ENCODE measurements at regions not wholly inside any gene's neighbourhood (a gene's known extent, or its start where the extent isn't known, plus 50 kb on each side); places are given as distances from the start of the nearest gene placed in this dataset.

- in situ Hi-C loops (cut with HindIII; ENCODE audit: low pct_ligation_motif_present, low pct_unique_long_range_greater_than_20kb, low sequenced_read_pairs), result no loop called here
- DNase-seq, result no peak
These were observed 78.4 kb upstream of the MAX start for GRCh38 chr14:65180725-65181025.

GRCh38 chr14:65184032-65184764 is 81.9 kb upstream of the MAX start:
- no peak for DNase-seq
- in situ Hi-C loops (cut with HindIII; ENCODE audit: low pct_ligation_motif_present, low pct_unique_long_range_greater_than_20kb, low sequenced_read_pairs), result no loop called here

GRCh38 chr14:65185829-65186228 is 83.5 kb upstream of the MAX start:
- in situ Hi-C loops (cut with HindIII; ENCODE audit: low pct_ligation_motif_present, low pct_unique_long_range_greater_than_20kb, low sequenced_read_pairs), result no loop called here
- no peak for DNase-seq

GRCh38 chr14:65186951-65187350 is 84.6 kb upstream of the MAX start:
- in situ Hi-C loops (cut with HindIII; ENCODE audit: low pct_ligation_motif_present, low pct_unique_long_range_greater_than_20kb, low sequenced_read_pairs), result no loop called here

GRCh38 chr14:65187421-65188049 is 85.2 kb upstream of the MAX start:
- no peak for DNase-seq

More at GRCh38 chr14:65186951-65187350, 84.6 kb upstream of the MAX start:
- no peak for DNase-seq

GRCh38 chr14:65190312-65190711 is 88.0 kb upstream of the MAX start:
- no peak for DNase-seq
- in situ Hi-C loops (cut with HindIII; ENCODE audit: low pct_ligation_motif_present, low pct_unique_long_range_greater_than_20kb, low sequenced_read_pairs), result no loop called here

More at GRCh38 chr14:65187421-65188049, 85.2 kb upstream of the MAX start:
- in situ Hi-C loops (cut with HindIII; ENCODE audit: low pct_ligation_motif_present, low pct_unique_long_range_greater_than_20kb, low sequenced_read_pairs), result no loop called here

GRCh38 chr14:65191716-65192115 is 89.4 kb upstream of the MAX start:
- DNase-seq, result no peak
- in situ Hi-C loops (cut with HindIII; ENCODE audit: low pct_ligation_motif_present, low pct_unique_long_range_greater_than_20kb, low sequenced_read_pairs), result no loop called here

GRCh38 chr14:65192686-65193085 is 90.4 kb upstream of the MAX start:
- DNase-seq, result no peak
- in situ Hi-C loops (cut with HindIII; ENCODE audit: low pct_ligation_motif_present, low pct_unique_long_range_greater_than_20kb, low sequenced_read_pairs), result no loop called here

- in situ Hi-C loops (cut with HindIII; ENCODE audit: low pct_ligation_motif_present, low pct_unique_long_range_greater_than_20kb, low sequenced_read_pairs), result no loop called here
- no peak for DNase-seq
These were observed 91.7 kb upstream of the MAX start for GRCh38 chr14:65193916-65194590.

GRCh38 chr14:65195042-65195719 is 92.9 kb upstream of the MAX start:
- in situ Hi-C loops (cut with HindIII; ENCODE audit: low pct_ligation_motif_present, low pct_unique_long_range_greater_than_20kb, low sequenced_read_pairs), result no loop called here
- no peak for DNase-seq

- DNase-seq, result no peak
- in situ Hi-C loops (cut with HindIII; ENCODE audit: low pct_ligation_motif_present, low pct_unique_long_range_greater_than_20kb, low sequenced_read_pairs), result no loop called here
These were observed 96.0 kb upstream of the MAX start for GRCh38 chr14:65198346-65198745.

GRCh38 chr14:65200454-65200853 is 98.1 kb upstream of the MAX start:
- DNase-seq, result no peak

GRCh38 chr14:65203574-65203973 is 101.3 kb upstream of the MAX start:
- in situ Hi-C loops (cut with HindIII; ENCODE audit: low pct_ligation_motif_present, low pct_unique_long_range_greater_than_20kb, low sequenced_read_pairs), result no loop called here
- DNase-seq, result no peak

More at GRCh38 chr14:65200454-65200853, 98.1 kb upstream of the MAX start:
- in situ Hi-C loops (cut with HindIII; ENCODE audit: low pct_ligation_motif_present, low pct_unique_long_range_greater_than_20kb, low sequenced_read_pairs), result no loop called here

GRCh38 chr14:65204056-65204455 is 101.7 kb upstream of the MAX start:
- in situ Hi-C loops (cut with HindIII; ENCODE audit: low pct_ligation_motif_present, low pct_unique_long_range_greater_than_20kb, low sequenced_read_pairs), result no loop called here
- no peak for DNase-seq

GRCh38 chr14:65206078-65206447 is 103.7 kb upstream of the MAX start:
- DNase-seq, result no peak
- in situ Hi-C loops (cut with HindIII; ENCODE audit: low pct_ligation_motif_present, low pct_unique_long_range_greater_than_20kb, low sequenced_read_pairs), result no loop called here

GRCh38 chr14:65206448-65207096 is 104.3 kb upstream of the MAX start:
- no peak for DNase-seq

GRCh38 chr14:65208548-65208947 is 106.2 kb upstream of the MAX start:
- in situ Hi-C loops (cut with HindIII; ENCODE audit: low pct_ligation_motif_present, low pct_unique_long_range_greater_than_20kb, low sequenced_read_pairs), result no loop called here
- DNase-seq, result no peak

More at GRCh38 chr14:65206448-65207096, 104.3 kb upstream of the MAX start:
- in situ Hi-C loops (cut with HindIII; ENCODE audit: low pct_ligation_motif_present, low pct_unique_long_range_greater_than_20kb, low sequenced_read_pairs), result no loop called here

GRCh38 chr14:65210118-65210821 is 108.0 kb upstream of the MAX start:
- DNase-seq, result no peak

More at GRCh38 chr14:65210118-65210821, 108.0 kb upstream of the MAX start:
- in situ Hi-C loops (cut with HindIII; ENCODE audit: low pct_ligation_motif_present, low pct_unique_long_range_greater_than_20kb, low sequenced_read_pairs), result no loop called here

All from ACHN (cell line).